ENCODE measurements at regions not wholly inside any gene's neighbourhood (a gene's known extent, or its start where the extent isn't known, plus 50 kb on each side); places are given as distances from the start of the nearest gene placed in this dataset.

DNA sequence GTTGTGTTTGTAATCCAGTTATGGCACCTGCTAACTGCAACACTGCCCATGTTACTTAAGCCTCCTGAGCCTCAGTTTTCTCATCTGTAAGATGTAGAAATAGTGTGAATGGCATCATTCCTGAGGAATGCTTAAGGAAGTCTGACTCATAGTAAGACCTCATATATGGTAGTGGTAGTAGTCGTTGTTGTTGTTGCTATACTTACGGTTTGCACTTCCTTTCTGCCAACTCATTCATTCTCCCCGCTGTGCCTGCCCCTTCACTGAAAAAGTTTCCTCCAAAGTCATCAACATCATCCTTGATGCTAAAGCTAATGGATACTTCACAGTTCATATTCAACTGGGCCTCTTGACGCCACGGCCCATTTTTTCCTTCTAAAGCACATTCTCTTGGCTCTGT is 54.2 kb upstream of the SPANXN3 start:
- Histone ChIP-seq H3K9me3 (ENCODE audit: control insufficient read depth, low read depth, low read length) (peaks cover 45% of the 10 kb centered on the region), H3K4me2 (ENCODE audit: insufficient read depth, insufficient read length, low read length) (no peak overlapping the region), H4K20me1 (ENCODE audit: control insufficient read depth, insufficient read depth, insufficient read length) (no peaks in the 10 kb centered on the region), H3K18ac (ENCODE audit: insufficient read length, low read depth, low read length) (no peak overlapping the region), H3K14ac (ENCODE audit: insufficient read depth, low read length) (no peak overlapping the region), H2AFZ (ENCODE audit: low read length) (no peak overlapping the region), H4K91ac (ENCODE audit: insufficient read length, low read depth, low read length) (no peak overlapping the region), H3K27ac (ENCODE audit: insufficient read length, low read depth, low read length) (no peak overlapping the region), H3K23me2 (ENCODE audit: insufficient read length, low read depth, low read length, poor library complexity, severe bottlenecking) (no peaks in the 10 kb centered on the region), H4K8ac (replicated peaks; ENCODE audit: insufficient read length, low read depth, low read length) (no peak overlapping the region), H2AK5ac (ENCODE audit: insufficient read length, low read length) (no peak overlapping the region), H2BK120ac (ENCODE audit: low read depth, low read length, poor library complexity, severe bottlenecking) (no peak overlapping the region), H2BK20ac (ENCODE audit: low read depth, low read length, poor library complexity, severe bottlenecking) (no peak overlapping the region), H3K56ac (ENCODE audit: insufficient read length, low read depth, low read length) (no peak overlapping the region), H4K5ac (ENCODE audit: insufficient read length, low read depth, low read length) (no peak overlapping the region), H3K9ac (ENCODE audit: extremely low read depth, insufficient read length, low read length) (no peak overlapping the region), H2BK12ac (ENCODE audit: insufficient read length, low read depth, low read length) (no peak overlapping the region), H3K79me2 (ENCODE audit: insufficient read depth, low read length) (no peaks in the 10 kb centered on the region), H3K27me3 (ENCODE audit: insufficient read depth, low read length) (no peaks in the 10 kb centered on the region), H3K4ac (ENCODE audit: low read depth, low read length) (no peak overlapping the region), H2BK15ac (ENCODE audit: low read depth, low read length) (no peak overlapping the region), H3T11ph (ENCODE audit: low read length) (no peak overlapping the region), H2BK5ac (ENCODE audit: insufficient read length, low read length) (no peak overlapping the region), H3K79me1 (ENCODE audit: insufficient read depth, low read depth, low read length, poor library complexity, severe bottlenecking) (no peaks in the 10 kb centered on the region), H3K23ac (ENCODE audit: insufficient read length, low read depth, low read length) (no peak overlapping the region), H3K4me1 (ENCODE audit: insufficient read depth, low read length) (no peaks in the 10 kb centered on the region)
- Mint-ChIP-seq H3K27me3 (ENCODE audit: low read depth) (no peaks in the 10 kb centered on the region), H3K4me3 (no peak overlapping the region), H3K36me3 (ENCODE audit: insufficient read depth in 1 of 3, low read depth in 3 of 3) (no peaks in the 10 kb centered on the region; a peak in 1 of 7 replicates), H3K9me3 (peaks cover 53 to 58% of the 10 kb centered on the region in 2 experiments), H3K4me1 (no peaks in the 10 kb centered on the region), H3K27ac (no peak overlapping the region)
- no CpG with 5 or more reads among the region's 5 CpGs for WGBS (ENCODE audit: extremely low coverage, insufficient read length, low lambda C conversion rate)
- TF ChIP-seq, protein P1, sequence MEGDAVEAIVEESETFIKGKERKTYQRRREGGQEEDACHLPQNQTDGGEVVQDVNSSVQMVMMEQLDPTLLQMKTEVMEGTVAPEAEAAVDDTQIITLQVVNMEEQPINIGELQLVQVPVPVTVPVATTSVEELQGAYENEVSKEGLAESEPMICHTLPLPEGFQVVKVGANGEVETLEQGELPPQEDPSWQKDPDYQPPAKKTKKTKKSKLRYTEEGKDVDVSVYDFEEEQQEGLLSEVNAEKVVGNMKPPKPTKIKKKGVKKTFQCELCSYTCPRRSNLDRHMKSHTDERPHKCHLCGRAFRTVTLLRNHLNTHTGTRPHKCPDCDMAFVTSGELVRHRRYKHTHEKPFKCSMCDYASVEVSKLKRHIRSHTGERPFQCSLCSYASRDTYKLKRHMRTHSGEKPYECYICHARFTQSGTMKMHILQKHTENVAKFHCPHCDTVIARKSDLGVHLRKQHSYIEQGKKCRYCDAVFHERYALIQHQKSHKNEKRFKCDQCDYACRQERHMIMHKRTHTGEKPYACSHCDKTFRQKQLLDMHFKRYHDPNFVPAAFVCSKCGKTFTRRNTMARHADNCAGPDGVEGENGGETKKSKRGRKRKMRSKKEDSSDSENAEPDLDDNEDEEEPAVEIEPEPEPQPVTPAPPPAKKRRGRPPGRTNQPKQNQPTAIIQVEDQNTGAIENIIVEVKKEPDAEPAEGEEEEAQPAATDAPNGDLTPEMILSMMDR (conservative IDR thresholded peaks at IDR 0.05): no peak
- DNase-seq: no peak
